Neural cell (in vitro differentiated cells): ENCODE measurements at regions not wholly inside any gene's neighbourhood (a gene's known extent, or its start where the extent isn't known, plus 50 kb on each side); places are given as distances from the start of the nearest gene placed in this dataset.
"Not testable (repeated sequence)": the region's sequence is repeated elsewhere in the genome, so short reads cannot be mapped to it uniquely, and the experiment has no call there.

Source experiments
- H2AFZ ChIP-seq: fragments of 200-600, 300-800 bp; sonication (generic), shearing (Covaris generic); 2 replicates; pipeline ENCODE4 v1.6.0; 2014; ENCODE audit warnings: low read depth, mild to moderate bottlenecking, antibody characterized with exemption, low read length, moderate library complexity
- H3F3A ChIP-seq: fragments of 200-600 bp; shearing (Covaris generic); 2 replicates; pipeline ENCODE4 v1.6.1; 2016; ENCODE audit warnings: mild to moderate bottlenecking, moderate library complexity, mixed read lengths, antibody characterized with exemption, low read length; ENCODE audit not compliant: insufficient read depth, poor library complexity, severe bottlenecking
- H3K27ac ChIP-seq: fragments of 200-600, 300-800 bp; sonication (generic), shearing (Covaris generic); 2 replicates; pipeline ENCODE4 v1.5.1; 2014; ENCODE audit warnings: mild to moderate bottlenecking, low read length, moderate library complexity
- H3K27me3 ChIP-seq: fragments of 300-800, 200-600 bp; sonication (generic), shearing (Covaris generic); 2 replicates; pipeline ENCODE4 v1.6.0; 2014; ENCODE audit warnings: mild to moderate bottlenecking, low read depth, low read length, moderate library complexity; ENCODE audit not compliant: insufficient read depth
- H3K36me3 ChIP-seq: fragments of 300-800, 200-600 bp; sonication (generic), shearing (Covaris generic); 2 replicates; pipeline ENCODE4 v1.5.1; 2014; ENCODE audit warnings: mild to moderate bottlenecking, antibody characterized with exemption, low read length, moderate library complexity; ENCODE audit not compliant: insufficient read depth
- H3K4me2 ChIP-seq: fragments of 300-800, 200-600 bp; sonication (generic), shearing (Covaris generic); 2 replicates; pipeline ENCODE4 v1.6.0; 2014; ENCODE audit warnings: mild to moderate bottlenecking, low read length
- H3K4me3 ChIP-seq: fragments of 300-800, 200-600 bp; sonication (generic), shearing (Covaris generic); 2 replicates; pipeline ENCODE4 v1.5.1; 2014; ENCODE audit warnings: mild to moderate bottlenecking, low read length, moderate library complexity
- H3K79me2 ChIP-seq: fragments of 200-600 bp; shearing (Covaris generic); replicated peaks from 2 replicates; pipeline ENCODE4 v1.6.0; 2014; ENCODE audit warnings: mild to moderate bottlenecking, low read length, moderate library complexity; ENCODE audit not compliant: insufficient read depth
- H3K9ac ChIP-seq: fragments of 300-800, 200-600 bp; sonication (generic), shearing (Covaris generic); 2 replicates; pipeline ENCODE4 v1.6.1; 2016; ENCODE audit warnings: mild to moderate bottlenecking, low read length, mixed read lengths
- H3K9me2 ChIP-seq: fragments of 200-600 bp; shearing (Covaris generic); 2 replicates; pipeline ENCODE4 v1.6.1; 2016; ENCODE audit warnings: mild to moderate bottlenecking, low read length, mixed read lengths; ENCODE audit not compliant: insufficient read depth
- H3K9me3 ChIP-seq: fragments of 200-600, 300-800 bp; sonication (generic), shearing (Covaris generic); 2 replicates; pipeline ENCODE4 v1.6.1; 2016; ENCODE audit warnings: mild to moderate bottlenecking, mixed run types, low read length, moderate library complexity, mixed read lengths
- H4K20me1 ChIP-seq: fragments of 200-600 bp; shearing (Covaris generic); 2 replicates; pipeline ENCODE4 v1.6.1; 2016; ENCODE audit warnings: mild to moderate bottlenecking, mixed run types; ENCODE audit not compliant: insufficient read depth
- CTCF ChIP-seq: fragments of 450-650 bp; IDR thresholded peaks from 2 replicates; pipeline ENCODE4 v1.5.1; 2014; ENCODE audit warnings: antibody characterized with exemption, mild to moderate bottlenecking, moderate library complexity; ENCODE audit not compliant: poor library complexity, severe bottlenecking
- EP300 ChIP-seq: fragments of 450-650 bp; conservative IDR thresholded peaks from 2 replicates; pipeline ENCODE4 v1.6.1; 2014; ENCODE audit warnings: antibody characterized with exemption, mild to moderate bottlenecking, moderate library complexity; ENCODE audit not compliant: poor library complexity, severe bottlenecking
- EZH2 ChIP-seq: fragments of 200-600, 300-800 bp; shearing (Covaris generic), sonication (generic); IDR thresholded peaks from 2 replicates; pipeline ENCODE4 v1.6.1; 2014; ENCODE audit warnings: antibody characterized with exemption, low read length, borderline replicate concordance, mild to moderate bottlenecking; ENCODE audit not compliant: insufficient read depth, poor library complexity, severe bottlenecking
- MXI1 ChIP-seq: fragments of 450-650 bp; conservative IDR thresholded peaks from 2 replicates; pipeline ENCODE4 v1.6.1; 2014; ENCODE audit warnings: antibody characterized with exemption, mild to moderate bottlenecking; ENCODE audit not compliant: poor library complexity, severe bottlenecking
- POLR2AphosphoS5 ChIP-seq: IDR thresholded peaks from 2 replicates; pipeline ENCODE4 v1.6.1; 2012
- RAD21 ChIP-seq: fragments of 450-650 bp; conservative IDR thresholded peaks from 2 replicates; pipeline ENCODE4 v1.6.1; 2014; ENCODE audit warnings: antibody characterized with exemption, mild to moderate bottlenecking, moderate library complexity
- REST ChIP-seq: IDR thresholded peaks from 2 replicates; pipeline ENCODE4 v1.6.1; 2012; ENCODE audit warnings: borderline replicate concordance
- SMC3 ChIP-seq: fragments of 450-650 bp; conservative IDR thresholded peaks from 2 replicates; pipeline ENCODE4 v1.6.1; 2014; ENCODE audit warnings: antibody characterized with exemption, mild to moderate bottlenecking, moderate library complexity; ENCODE audit not compliant: poor library complexity
- TAF1 ChIP-seq: IDR thresholded peaks from 2 replicates; pipeline ENCODE4 v1.6.1; 2012; ENCODE audit warnings: low read depth

GRCh38 chr7:55261386-55261770 is 103.8 kb upstream of the LANCL2 start:
- Histone ChIP-seq H3K9ac (no peak overlapping the region), H2AFZ (no peak overlapping the region), H3K4me3 (no peak overlapping the region), H3K9me3 (no peaks in the 10 kb centered on the region), H3K4me2 (no peak overlapping the region), H3K36me3 (no peaks in the 10 kb centered on the region), H3K9me2 (no peaks in the 10 kb centered on the region), H3K79me2 (no peaks in the 10 kb centered on the region), H3F3A (no peaks in the 10 kb centered on the region), H3K27ac (no peak overlapping the region), H4K20me1 (no peaks in the 10 kb centered on the region), H3K27me3 (no peaks in the 10 kb centered on the region)
- TF ChIP-seq EZH2 (no peak), TAF1 (no peak), REST (no peak), MXI1 (no peak), EP300 (no peak), POLR2AphosphoS5 (no peak), RAD21 (no peak), SMC3 (no peak), CTCF (no peak)

GRCh38 chr7:55265328-55265727 is 99.8 kb upstream of the LANCL2 start:
- H3K4me2 ChIP-seq, H3K27me3 ChIP-seq, H3K9me2 ChIP-seq, H3F3A ChIP-seq, H3K9ac ChIP-seq, H4K20me1 ChIP-seq, H3K4me3 ChIP-seq, H2AFZ ChIP-seq, H3K79me2 ChIP-seq, H3K27ac ChIP-seq, H3K36me3 ChIP-seq, H3K9me3 ChIP-seq: not testable (repeated sequence)
